Kidney (tissue), 13 donors: ENCODE measurements at regions not wholly inside any gene's neighbourhood (a gene's known extent, or its start where the extent isn't known, plus 50 kb on each side); places are given as distances from the start of the nearest gene placed in this dataset.
"Not testable (repeated sequence)": the region's sequence is repeated elsewhere in the genome, so short reads cannot be mapped to it uniquely, and the experiment has no call there.

Source experiments
- DNase-seq, 5 donors: peaks; one replicate each; pipeline ENCODE4 v3.0.0-alpha.2; 2013 to 2020
- FAIRE-seq: peaks from 2 replicates; lab custom pipeline; 2012; peaks lifted over from hg19 to GRCh38; lab: Jason Lieb, UNC
- H3K27ac ChIP-seq, 2 donors: one replicate each; pipeline ENCODE4 v1.7.0; 2013; ENCODE audit warnings: low read depth in 2 of 2, low read length in 2 of 2, inconsistent platforms in 1 of 2
- H3K27me3 ChIP-seq: one replicate; pipeline ENCODE4 v1.7.1; 2013; ENCODE audit warnings: low read length, inconsistent platforms; ENCODE audit not compliant: control insufficient read depth, insufficient read depth
- H3K36me3 ChIP-seq, 3 donors: one replicate each; pipeline versions ENCODE4 v1.7.0 to v1.7.1; 2013; ENCODE audit warnings: low read length in 3 of 3, control low read depth in 1 of 3, inconsistent platforms in 1 of 3; ENCODE audit not compliant: insufficient read depth in 3 of 3, control insufficient read depth in 2 of 3
- H3K4me1 ChIP-seq, 3 donors: one replicate each; pipeline versions ENCODE4 v1.7.0 to v1.7.1; 2013; ENCODE audit warnings: low read length in 3 of 3, inconsistent platforms in 1 of 3, low read depth in 1 of 3; ENCODE audit not compliant: control insufficient read depth in 2 of 3, insufficient read depth in 2 of 3
- H3K4me3 ChIP-seq, 3 donors: one replicate each; pipeline versions ENCODE4 v1.7.0 to v1.8.1; 2013; ENCODE audit warnings: low read length in 3 of 3, control low read depth in 1 of 3, inconsistent platforms in 1 of 3
- H3K9ac ChIP-seq, 3 donors: one replicate each; pipeline versions ENCODE4 v1.7.0 to v1.7.1; 2013; ENCODE audit warnings: low read length in 3 of 3, control low read depth in 1 of 3, inconsistent platforms in 1 of 3
- H3K9me3 ChIP-seq, 3 donors: one replicate each; pipeline versions ENCODE4 v1.7.0 to v1.7.1; 2013; ENCODE audit warnings: low read length in 3 of 3, control low read depth in 1 of 3, inconsistent platforms in 1 of 3; ENCODE audit not compliant: control insufficient read depth in 2 of 3, insufficient read depth in 1 of 3
- intact Hi-C: fragments of 100-400 bp; cut with DNase I; formaldehyde crosslinking; loops from one replicate; pipeline ENCODE4 v1.11.1; 2022
- TF ChIP-seq, protein P1 (sequence below): IDR thresholded peaks from 3 replicates; pipeline ENCODE4 v1.5.1; 2012; ENCODE audit warnings: mild to moderate bottlenecking, moderate library complexity, borderline replicate concordance; ENCODE audit not compliant: insufficient read depth; ENCODE audit errors: extremely low read depth
- donor health status: control.
- donor health status: control.
- donor health status: control.
- donor health status: control.
- donor health status: control.
- donor health status: DM: yes; HTN: yes; CAD: no.
- donor health status: Normal renal cell carcinoma (clear cell type).

DNA sequence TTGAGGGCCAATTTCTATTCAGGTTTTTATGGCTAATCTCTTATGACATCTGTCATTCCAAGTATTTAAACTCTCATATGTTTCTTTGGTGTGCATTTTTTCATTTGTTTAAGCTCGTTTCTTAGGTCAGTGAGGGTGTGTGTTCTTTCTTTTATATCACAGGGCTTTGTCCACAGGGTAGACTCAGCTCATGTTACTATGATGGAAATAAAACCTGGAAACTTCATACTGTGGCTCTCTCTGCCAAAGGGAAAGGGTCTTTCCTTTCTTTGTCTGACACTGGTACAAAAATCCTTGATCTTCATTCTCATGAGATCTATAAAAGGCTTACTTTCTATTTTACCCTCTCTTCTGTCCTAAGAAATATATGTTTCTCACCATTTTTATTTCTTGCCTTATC lies 129.6 kb upstream of the SP8 start:
- Histone ChIP-seq H3K27me3 (no peaks in the 10 kb centered on the region), H3K27ac (no peak overlapping the region), H3K9me3 (no peaks in the 10 kb centered on the region), H3K4me3 (no peak overlapping the region), H3K36me3 (no peaks in the 10 kb centered on the region), H3K9ac (no peak overlapping the region), H3K4me1 (no peaks in the 10 kb centered on the region)
- TF ChIP-seq, protein P1, sequence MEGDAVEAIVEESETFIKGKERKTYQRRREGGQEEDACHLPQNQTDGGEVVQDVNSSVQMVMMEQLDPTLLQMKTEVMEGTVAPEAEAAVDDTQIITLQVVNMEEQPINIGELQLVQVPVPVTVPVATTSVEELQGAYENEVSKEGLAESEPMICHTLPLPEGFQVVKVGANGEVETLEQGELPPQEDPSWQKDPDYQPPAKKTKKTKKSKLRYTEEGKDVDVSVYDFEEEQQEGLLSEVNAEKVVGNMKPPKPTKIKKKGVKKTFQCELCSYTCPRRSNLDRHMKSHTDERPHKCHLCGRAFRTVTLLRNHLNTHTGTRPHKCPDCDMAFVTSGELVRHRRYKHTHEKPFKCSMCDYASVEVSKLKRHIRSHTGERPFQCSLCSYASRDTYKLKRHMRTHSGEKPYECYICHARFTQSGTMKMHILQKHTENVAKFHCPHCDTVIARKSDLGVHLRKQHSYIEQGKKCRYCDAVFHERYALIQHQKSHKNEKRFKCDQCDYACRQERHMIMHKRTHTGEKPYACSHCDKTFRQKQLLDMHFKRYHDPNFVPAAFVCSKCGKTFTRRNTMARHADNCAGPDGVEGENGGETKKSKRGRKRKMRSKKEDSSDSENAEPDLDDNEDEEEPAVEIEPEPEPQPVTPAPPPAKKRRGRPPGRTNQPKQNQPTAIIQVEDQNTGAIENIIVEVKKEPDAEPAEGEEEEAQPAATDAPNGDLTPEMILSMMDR, result no peak
- intact Hi-C loops, result no loop called here
- DNase-seq (no peak), FAIRE-seq (no peak)

DNA sequence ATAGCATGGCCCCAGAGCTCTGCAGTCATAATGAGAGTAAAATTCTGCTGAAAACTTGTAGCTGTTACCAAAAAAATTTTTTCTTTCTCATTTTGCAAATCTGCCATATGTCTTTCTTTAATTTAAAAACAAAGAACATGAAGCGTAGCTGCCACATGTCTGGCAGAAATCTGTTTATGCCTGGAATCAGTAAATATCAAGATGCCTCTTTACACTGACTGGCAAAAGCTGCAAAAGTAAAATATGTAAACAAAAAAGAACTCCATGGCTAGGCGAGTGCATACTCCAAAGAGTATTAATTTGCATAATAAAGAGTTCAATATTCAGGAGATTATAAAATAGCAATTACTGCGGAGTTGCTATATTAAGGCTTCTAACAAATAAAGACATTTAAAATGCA lies 130.9 kb upstream of the SP8 start:
- FAIRE-seq (no peak), DNase-seq (no peak)
- intact Hi-C loops, result no loop called here
- H3K9ac ChIP-seq, result no peak overlapping the region
- no peaks in the 10 kb centered on the region for H3K4me1 ChIP-seq
- H3K9me3 ChIP-seq, result no peaks in the 10 kb centered on the region
- no peaks in the 10 kb centered on the region for H3K27me3 ChIP-seq
- H3K36me3 ChIP-seq, result no peaks in the 10 kb centered on the region
- TF ChIP-seq, protein P1, result no peak
- H3K4me3 ChIP-seq, result no peak overlapping the region
- H3K27ac ChIP-seq, result no peak overlapping the region

DNA sequence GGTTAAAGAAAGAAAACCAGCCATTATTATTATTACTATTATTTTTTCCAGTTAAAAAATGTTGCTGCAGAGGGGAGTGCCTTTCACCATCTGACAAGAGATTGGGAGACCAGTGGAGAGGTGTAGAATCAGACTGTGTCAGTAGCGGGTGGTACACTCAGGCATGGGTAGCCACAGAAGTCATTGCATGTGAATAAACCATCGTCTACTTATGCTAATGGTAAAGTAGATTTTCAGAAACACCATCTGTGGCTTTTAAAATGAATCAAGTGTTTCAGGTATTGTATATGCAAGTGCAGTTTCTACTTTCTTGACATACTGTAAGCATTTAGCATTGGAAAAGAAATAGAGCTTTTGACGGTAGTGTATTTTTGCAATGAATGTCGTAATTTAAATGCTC lies 131.5 kb upstream of the SP8 start:
- FAIRE-seq (no peak), DNase-seq (no peak)
- no peaks in the 10 kb centered on the region for H3K4me1 ChIP-seq
- TF ChIP-seq, protein P1, result no peak
- no peaks in the 10 kb centered on the region for H3K9me3 ChIP-seq
- no peak overlapping the region for H3K27ac ChIP-seq
- H3K9ac ChIP-seq, result no peak overlapping the region
- H3K27me3 ChIP-seq, result no peaks in the 10 kb centered on the region
- intact Hi-C loops, result no loop called here
- H3K36me3 ChIP-seq, result no peaks in the 10 kb centered on the region
- H3K4me3 ChIP-seq, result no peak overlapping the region

DNA sequence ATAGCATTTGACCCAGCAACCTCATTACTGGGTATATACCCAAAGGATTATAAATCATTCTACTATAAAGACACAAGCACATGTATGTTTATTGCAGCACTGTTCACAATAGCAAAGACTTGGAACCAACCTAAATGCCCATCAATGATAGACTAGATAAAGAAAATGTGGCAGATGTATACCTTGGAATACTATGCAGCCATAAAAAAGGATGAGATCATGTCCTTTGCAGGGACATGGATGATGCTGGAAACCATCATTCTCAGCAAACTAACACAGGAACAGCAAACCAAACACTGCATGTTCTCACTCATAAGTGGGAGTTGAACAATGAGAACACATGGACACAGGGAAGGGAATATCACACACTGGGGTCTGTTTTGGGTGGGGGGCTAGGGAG lies 140.5 kb upstream of the SP8 start:
- H3K9me3 ChIP-seq, H3K4me1 ChIP-seq, H3K27ac ChIP-seq, H3K4me3 ChIP-seq, FAIRE-seq, H3K27me3 ChIP-seq, H3K36me3 ChIP-seq, DNase-seq, intact Hi-C loops, H3K9ac ChIP-seq: not testable (repeated sequence)
